GM21825 (cell line): ENCODE measurements at regions not wholly inside any gene's neighbourhood (a gene's known extent, or its start where the extent isn't known, plus 50 kb on each side); places are given as distances from the start of the nearest gene placed in this dataset.

Source experiments
- ATAC-seq: cut with Tn5 transposase; IDR thresholded peaks from one replicate; pipeline ENCODE4 v1.9.1; 2021; ENCODE audit warnings: mild to moderate bottlenecking, moderate library complexity; ENCODE audit not compliant: unreplicated experiment

GRCh38 chr2:6326958-6327357 is 538.7 kb downstream of the CMPK2 start:
- ATAC-seq: no peak

- ATAC-seq: no peak
Observed at GRCh38 chr2:6336752-6337471, 528.8 kb downstream of the CMPK2 start.

GRCh38 chr2:6337472-6337820 is 528.3 kb downstream of the CMPK2 start:
- no peak for ATAC-seq

- no peak for ATAC-seq
Observed at GRCh38 chr2:6341588-6342129, 524.0 kb downstream of the CMPK2 start.

GRCh38 chr2:6342273-6342920 is 523.3 kb downstream of the CMPK2 start:
- ATAC-seq: no peak

- no peak for ATAC-seq
Observed at GRCh38 chr2:6343076-6343475, 522.6 kb downstream of the CMPK2 start.

GRCh38 chr2:6352247-6352646 is 513.5 kb downstream of the CMPK2 start:
- peak; percentile 88 for ATAC-seq

GRCh38 chr2:6352906-6353515 is 512.7 kb downstream of the CMPK2 start:
- ATAC-seq: no peak

- peak; percentile 49 for ATAC-seq
Observed at GRCh38 chr2:6353669-6354068, 512.0 kb downstream of the CMPK2 start.

GRCh38 chr2:6354546-6354945 is 511.2 kb downstream of the CMPK2 start:
- no peak for ATAC-seq

- no peak for ATAC-seq
Observed at GRCh38 chr2:6355886-6356761, 509.6 kb downstream of the CMPK2 start.

- ATAC-seq: no peak
Observed at GRCh38 chr2:6358546-6358945, 507.2 kb downstream of the CMPK2 start.

- ATAC-seq: no peak
Observed at GRCh38 chr2:6358985-6359384, 506.7 kb downstream of the CMPK2 start.

GRCh38 chr2:6359964-6360363 is 505.7 kb downstream of the CMPK2 start:
- ATAC-seq: no peak

GRCh38 chr2:6362671-6363450 is 502.8 kb downstream of the CMPK2 start:
- no peak for ATAC-seq

- no peak for ATAC-seq
Observed at GRCh38 chr2:6368281-6368680, 497.4 kb downstream of the CMPK2 start.

GRCh38 chr2:6369266-6369665 is 496.4 kb downstream of the CMPK2 start:
- no peak for ATAC-seq

GRCh38 chr2:6370753-6371551 is 494.8 kb downstream of the CMPK2 start:
- no peak for ATAC-seq

- ATAC-seq: no peak
Observed at GRCh38 chr2:6372317-6372901, 493.3 kb downstream of the CMPK2 start.
